OCI-LY3 (cell line): ENCODE measurements at regions not wholly inside any gene's neighbourhood (a gene's known extent, or its start where the extent isn't known, plus 50 kb on each side); places are given as distances from the start of the nearest gene placed in this dataset.

Source experiments
- CTCF ChIP-seq: fragments of 200-600, 300-600 bp; sonication (generic); IDR thresholded peaks from 2 replicates; pipeline ENCODE4 v1.5.1; 2014; ENCODE audit warnings: antibody characterized with exemption, low read length, low read depth
- EZH2phosphoT487 ChIP-seq: fragments of 200-600 bp; shearing (Covaris generic); IDR thresholded peaks from 2 replicates; pipeline ENCODE4 v1.6.1; 2018; ENCODE audit warnings: antibody characterized with exemption, mixed run types, low read depth

DNA sequence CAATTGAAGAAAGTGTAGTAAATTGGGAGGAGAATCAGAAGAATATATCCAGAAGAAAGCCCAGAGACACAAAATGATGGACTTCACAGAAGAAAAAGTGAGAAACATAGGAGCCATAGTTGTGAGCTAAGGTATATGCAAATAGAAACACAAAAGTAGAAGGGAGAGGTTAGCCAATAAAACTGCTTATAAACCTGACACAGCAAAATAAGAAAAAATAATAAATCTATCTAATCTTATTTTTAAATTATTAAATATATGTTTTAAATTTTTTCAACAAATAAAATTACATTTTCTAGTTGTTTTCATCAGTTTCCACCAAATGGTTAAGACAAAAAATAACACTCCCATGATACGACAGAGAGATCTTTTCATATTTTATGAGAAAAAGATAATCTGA is 903.5 kb downstream of the DNAJB9 start:
- no peak for TF ChIP-seq CTCF
- TF ChIP-seq EZH2phosphoT487: no peak
